OCI-LY1 (cell line): ENCODE measurements at regions not wholly inside any gene's neighbourhood (a gene's known extent, or its start where the extent isn't known, plus 50 kb on each side); places are given as distances from the start of the nearest gene placed in this dataset.

Experiments
- EZH2 ChIP-seq: fragments of 200-600 bp; sonication (generic), shearing (Covaris generic); IDR thresholded peaks from 2 replicates; pipeline ENCODE4 v1.8.0; 2017; ENCODE audit warnings: borderline replicate concordance, mixed run types, mild to moderate bottlenecking, antibody characterized with exemption, low read length, moderate library complexity, mixed read lengths
- TF ChIP-seq, protein P1 (sequence below): fragments of 200-600 bp; sonication (generic), shearing (Covaris generic); IDR thresholded peaks from 2 replicates; pipeline ENCODE4 v1.5.1; 2017; ENCODE audit warnings: mild to moderate bottlenecking, antibody characterized with exemption, low read length, moderate library complexity, mixed read lengths

DNA sequence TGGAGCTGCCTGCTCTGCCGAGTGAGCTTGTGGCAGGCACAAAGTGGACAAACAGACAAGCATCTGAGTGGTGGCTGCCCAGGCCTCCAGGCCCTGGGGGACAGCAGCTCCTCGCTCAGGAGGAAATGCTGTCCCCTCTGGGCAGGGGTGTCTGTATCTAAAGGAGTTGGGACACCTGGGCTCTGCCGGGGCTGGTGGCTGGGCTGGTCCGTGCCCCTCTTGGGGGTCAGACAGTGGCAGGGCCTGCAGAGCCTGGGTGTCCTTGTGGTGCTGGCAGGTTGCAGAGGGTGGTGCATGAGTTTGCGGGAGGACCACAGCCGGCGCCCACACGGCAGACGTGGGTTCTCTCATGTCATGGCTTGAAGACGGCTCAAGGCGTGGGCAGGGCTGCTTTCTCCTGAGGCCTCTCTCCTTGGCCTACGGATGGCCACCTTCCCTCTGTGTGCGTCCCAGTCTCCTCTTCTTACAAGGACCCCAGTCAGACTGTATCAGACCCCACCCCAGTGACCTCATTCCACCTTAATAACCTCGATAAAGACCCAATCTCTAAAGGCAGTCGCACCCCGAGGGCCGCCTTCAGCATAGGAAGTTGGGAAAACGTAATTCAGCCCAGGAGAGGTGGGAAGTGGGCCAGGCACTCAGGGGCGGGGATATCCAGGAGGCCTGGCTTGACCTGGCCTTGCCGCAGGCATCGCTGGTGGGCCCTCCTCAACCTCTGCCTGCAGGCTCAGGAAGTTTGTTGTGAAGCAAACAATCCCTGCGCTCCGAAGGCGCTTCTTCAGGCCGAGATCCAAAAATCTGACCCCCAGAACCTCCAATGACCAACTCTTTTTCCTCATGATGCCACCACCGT lies 110.0 kb downstream of the KIF26A start:
- TF ChIP-seq, protein P1, sequence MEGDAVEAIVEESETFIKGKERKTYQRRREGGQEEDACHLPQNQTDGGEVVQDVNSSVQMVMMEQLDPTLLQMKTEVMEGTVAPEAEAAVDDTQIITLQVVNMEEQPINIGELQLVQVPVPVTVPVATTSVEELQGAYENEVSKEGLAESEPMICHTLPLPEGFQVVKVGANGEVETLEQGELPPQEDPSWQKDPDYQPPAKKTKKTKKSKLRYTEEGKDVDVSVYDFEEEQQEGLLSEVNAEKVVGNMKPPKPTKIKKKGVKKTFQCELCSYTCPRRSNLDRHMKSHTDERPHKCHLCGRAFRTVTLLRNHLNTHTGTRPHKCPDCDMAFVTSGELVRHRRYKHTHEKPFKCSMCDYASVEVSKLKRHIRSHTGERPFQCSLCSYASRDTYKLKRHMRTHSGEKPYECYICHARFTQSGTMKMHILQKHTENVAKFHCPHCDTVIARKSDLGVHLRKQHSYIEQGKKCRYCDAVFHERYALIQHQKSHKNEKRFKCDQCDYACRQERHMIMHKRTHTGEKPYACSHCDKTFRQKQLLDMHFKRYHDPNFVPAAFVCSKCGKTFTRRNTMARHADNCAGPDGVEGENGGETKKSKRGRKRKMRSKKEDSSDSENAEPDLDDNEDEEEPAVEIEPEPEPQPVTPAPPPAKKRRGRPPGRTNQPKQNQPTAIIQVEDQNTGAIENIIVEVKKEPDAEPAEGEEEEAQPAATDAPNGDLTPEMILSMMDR: no peak
- no peak for TF ChIP-seq EZH2
